Activated CD4-positive, alpha-beta memory T cell treated with anti-CD3 and anti-CD28 coated beads, Interleukin-2, amount 10 ng/mL, durations not matched to agents 7 days and 5 days (primary cell): ENCODE measurements at regions not wholly inside any gene's neighbourhood (a gene's known extent, or its start where the extent isn't known, plus 50 kb on each side); places are given as distances from the start of the nearest gene placed in this dataset.
"Not testable (repeated sequence)": the region's sequence is repeated elsewhere in the genome, so short reads cannot be mapped to it uniquely, and the experiment has no call there.

Experiments
- CTCF ChIA-PET: fragments of 350-600 bp; sonication (Branson Sonifier 250); formaldehyde crosslinking; loops from one replicate; lab custom pipeline; 2021; ENCODE audit warnings: antibody characterized with exemption, inconsistent platforms; lab: Charles Lee
- POLR2A ChIA-PET: fragments of 350-600 bp; sonication (Branson Sonifier 250); formaldehyde crosslinking; loops from one replicate; lab custom pipeline; 2021; ENCODE audit warnings: antibody characterized with exemption; lab: Charles Lee
- DNase-seq: peaks from one replicate; pipeline ENCODE4 v3.0.0-alpha.2; 2020
- H3K27ac Mint-ChIP-seq: one replicate; pipeline ENCODE4 v1.8.0; 2021; ENCODE audit warnings: mild to moderate bottlenecking, mixed read lengths
- H3K27me3 Mint-ChIP-seq: one replicate; pipeline ENCODE4 v1.8.0; 2021; ENCODE audit warnings: mixed read lengths
- H3K36me3 Mint-ChIP-seq: one replicate; pipeline ENCODE4 v1.8.0; 2021; ENCODE audit warnings: low read depth, mixed read lengths
- H3K4me1 Mint-ChIP-seq: one replicate; pipeline ENCODE4 v1.8.0; 2021; ENCODE audit warnings: mixed read lengths
- H3K4me3 Mint-ChIP-seq: one replicate; pipeline ENCODE4 v1.8.0; 2021; ENCODE audit warnings: mild to moderate bottlenecking, mixed read lengths
- H3K9me3 Mint-ChIP-seq: one replicate; pipeline ENCODE4 v1.8.0; 2021; ENCODE audit warnings: mixed read lengths

- Mint-ChIP-seq H3K4me1 (peaks cover 16% of the 10 kb centered on the region), H3K27me3 (peaks cover 19% of the 10 kb centered on the region), H3K9me3 (no peaks in the 10 kb centered on the region), H3K4me3 (peak overlapping the region; percentile 58), H3K27ac (no peak overlapping the region), H3K36me3 (no peaks in the 10 kb centered on the region)
- no peak for DNase-seq
- POLR2A ChIA-PET = no interaction called here
- CTCF ChIA-PET = interaction anchor here (1.3 to 1.6 kb wide), 2 partner anchors 18 to 19 kb away, joined by 3 to 5 read pairs; no protein-coding TSS in a partner anchor
These were observed 155.9 kb downstream of the NRN1 start for GRCh38 chr6:5850848-5851255.

DNA sequence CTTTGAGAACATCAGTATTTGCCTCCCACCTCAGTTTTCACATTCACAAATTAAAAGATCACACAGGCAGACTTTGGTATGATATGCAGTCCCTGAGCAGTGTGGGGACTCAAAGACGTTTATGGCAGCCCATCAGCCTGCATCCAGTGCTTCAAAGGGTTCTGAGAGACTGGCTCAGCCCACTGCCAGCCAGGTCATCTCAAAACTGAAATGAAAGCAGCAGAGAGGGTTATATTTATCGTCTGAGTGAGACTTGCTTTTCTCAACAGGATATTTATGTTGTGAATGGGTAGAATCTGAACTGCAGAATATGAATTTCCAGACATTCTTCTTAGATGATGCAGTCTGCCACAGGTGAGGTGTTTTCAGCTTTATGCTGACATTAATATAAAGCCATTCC, 159.8 kb downstream of the NRN1 start:
- no peaks in the 10 kb centered on the region for H3K9me3 Mint-ChIP-seq
- no peaks in the 10 kb centered on the region for H3K36me3 Mint-ChIP-seq
- DNase-seq = no peak
- no peak overlapping the region for H3K27ac Mint-ChIP-seq
- H3K4me1 Mint-ChIP-seq = peaks cover 16% of the 10 kb centered on the region
- peaks cover 48% of the 10 kb centered on the region for H3K27me3 Mint-ChIP-seq
- CTCF ChIA-PET = no interaction called here
- no peak overlapping the region for H3K4me3 Mint-ChIP-seq
- POLR2A ChIA-PET = no interaction called here

- DNase-seq = no peak
- Mint-ChIP-seq H3K27me3 (peaks cover 50% of the 10 kb centered on the region), H3K4me3 (no peak overlapping the region), H3K4me1 (peaks cover 14% of the 10 kb centered on the region), H3K36me3 (no peaks in the 10 kb centered on the region), H3K9me3 (no peaks in the 10 kb centered on the region), H3K27ac (no peak overlapping the region)
- ChIA-PET CTCF (no interaction called here), POLR2A (no interaction called here)
These were observed 160.4 kb downstream of the NRN1 start for GRCh38 chr6:5846335-5846734.

- no peak overlapping the region for H3K4me3 Mint-ChIP-seq
- peaks cover 8% of the 10 kb centered on the region for H3K4me1 Mint-ChIP-seq
- no peaks in the 10 kb centered on the region for H3K9me3 Mint-ChIP-seq
- POLR2A ChIA-PET = no interaction called here
- no peak overlapping the region for H3K27ac Mint-ChIP-seq
- DNase-seq = no peak
- H3K27me3 Mint-ChIP-seq = peaks cover 46% of the 10 kb centered on the region
- no peaks in the 10 kb centered on the region for H3K36me3 Mint-ChIP-seq
- CTCF ChIA-PET = no interaction called here
These were observed 163.6 kb downstream of the NRN1 start for GRCh38 chr6:5843078-5843477.

GRCh38 chr6:5840734-5841390, 165.9 kb downstream of the NRN1 start:
- CTCF ChIA-PET = no interaction called here

DNA sequence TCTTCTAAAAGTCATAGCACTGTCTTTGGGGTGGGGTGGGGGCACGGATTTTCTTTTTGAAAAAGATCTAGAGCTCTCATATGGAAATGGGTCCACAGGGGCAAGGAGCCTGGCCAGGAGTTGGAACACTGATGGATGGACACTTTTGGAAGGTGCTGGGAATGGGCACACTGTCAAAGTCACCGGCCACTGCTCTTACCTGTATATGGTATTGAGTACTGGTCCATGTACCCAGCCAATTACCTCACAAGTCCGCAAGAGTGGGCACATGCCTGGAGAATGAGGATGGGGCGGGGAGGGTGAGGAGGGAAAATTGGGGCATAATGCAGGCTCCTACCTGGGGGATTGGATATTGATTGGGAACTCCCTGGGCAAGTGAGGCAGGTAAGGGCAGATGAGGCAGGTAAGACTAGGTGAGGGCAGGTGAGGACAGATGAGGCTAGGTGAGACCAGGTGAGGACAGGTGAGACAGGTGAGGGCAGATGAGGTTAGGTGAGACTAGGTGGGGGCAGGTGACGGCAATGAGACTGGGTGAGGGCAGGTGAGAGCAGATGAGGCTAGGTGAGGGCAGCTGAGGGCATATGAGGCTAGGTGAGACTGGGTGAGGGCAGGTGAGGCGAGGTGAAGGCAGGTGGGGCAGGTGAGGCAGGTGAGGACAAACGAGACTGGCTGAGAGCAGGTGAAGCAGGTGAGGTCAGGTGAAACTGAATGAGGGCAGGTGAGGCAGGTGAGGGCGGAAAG, 167.9 kb downstream of the NRN1 start:
- DNase-seq = no peak
- CTCF ChIA-PET = interaction anchor here (0.5 kb wide), 1 partner anchor 293 kb away, joined by 5 read pairs; no protein-coding TSS in a partner anchor
- Mint-ChIP-seq H3K4me1 (no peaks in the 10 kb centered on the region), H3K36me3 (no peaks in the 10 kb centered on the region), H3K9me3 (no peaks in the 10 kb centered on the region), H3K27me3 (peaks cover 24% of the 10 kb centered on the region), H3K4me3 (no peak overlapping the region), H3K27ac (no peak overlapping the region)
- POLR2A ChIA-PET = no interaction called here

More at GRCh38 chr6:5840734-5841390, 165.9 kb downstream of the NRN1 start:
- no peak overlapping the region for H3K27ac Mint-ChIP-seq
- POLR2A ChIA-PET = no interaction called here
- no peaks in the 10 kb centered on the region for H3K4me1 Mint-ChIP-seq
- peaks cover 44% of the 10 kb centered on the region for H3K27me3 Mint-ChIP-seq
- no peaks in the 10 kb centered on the region for H3K9me3 Mint-ChIP-seq
- no peak for DNase-seq
- H3K4me3 Mint-ChIP-seq = no peak overlapping the region
- no peaks in the 10 kb centered on the region for H3K36me3 Mint-ChIP-seq

GRCh38 chr6:5837323-5837722, 169.4 kb downstream of the NRN1 start:
- POLR2A ChIA-PET = no interaction called here
- no peaks in the 10 kb centered on the region for H3K36me3 Mint-ChIP-seq
- no peak overlapping the region for H3K4me3 Mint-ChIP-seq
- CTCF ChIA-PET = no interaction called here
- DNase-seq = no peak
- H3K9me3 Mint-ChIP-seq = no peaks in the 10 kb centered on the region
- H3K27ac Mint-ChIP-seq = no peak overlapping the region
- peaks cover 9% of the 10 kb centered on the region for H3K4me1 Mint-ChIP-seq
- H3K27me3 Mint-ChIP-seq = peaks cover 12% of the 10 kb centered on the region

DNA sequence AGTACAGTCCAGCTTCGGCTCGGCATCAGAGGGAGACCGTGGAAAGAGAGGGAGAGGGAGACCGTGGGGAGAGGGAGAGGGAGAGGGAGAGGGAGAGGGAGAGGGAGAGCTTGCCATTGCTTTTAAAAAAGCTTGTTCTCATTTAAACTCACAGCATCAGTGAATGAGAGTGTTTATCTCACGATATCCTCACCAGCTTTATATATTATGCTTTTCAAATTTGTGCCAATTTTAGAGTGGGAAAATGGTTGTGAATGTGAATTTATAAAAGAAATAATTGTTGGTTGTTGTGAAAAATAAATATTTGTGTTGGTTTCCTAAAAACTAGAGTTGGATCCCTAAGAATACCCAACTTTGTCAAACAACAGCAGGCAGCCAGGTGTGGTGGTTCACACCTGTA, 170.1 kb downstream of the NRN1 start:
- peaks cover 16% of the 10 kb centered on the region for H3K4me1 Mint-ChIP-seq
- POLR2A ChIA-PET, H3K4me3 Mint-ChIP-seq, H3K36me3 Mint-ChIP-seq, H3K9me3 Mint-ChIP-seq, CTCF ChIA-PET, DNase-seq, H3K27me3 Mint-ChIP-seq, H3K27ac Mint-ChIP-seq: not testable (repeated sequence)

DNA sequence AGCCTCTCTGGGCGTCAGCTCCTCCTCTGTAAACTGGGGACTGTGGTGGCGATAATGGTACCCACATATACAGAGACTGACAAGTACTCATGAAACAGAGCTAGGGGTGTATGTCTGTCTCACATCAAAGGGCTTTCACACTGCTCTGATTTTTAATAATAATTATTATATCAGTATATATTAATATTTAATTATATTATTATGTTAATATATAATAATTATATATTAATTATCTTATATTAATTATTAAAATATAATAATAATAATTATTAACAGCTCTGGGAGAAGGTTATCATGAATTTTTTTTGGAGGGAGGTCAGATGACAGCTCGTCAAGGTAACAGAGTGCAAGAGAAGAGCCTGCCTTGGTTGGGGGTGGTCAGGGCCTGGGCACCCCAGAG, 173.6 kb downstream of the NRN1 start:
- no peak overlapping the region for H3K27ac Mint-ChIP-seq
- H3K9me3 Mint-ChIP-seq = no peaks in the 10 kb centered on the region
- POLR2A ChIA-PET = interaction anchor here (2.2 kb wide), 1 partner anchor 36 kb away, joined by 10 read pairs; no protein-coding TSS in a partner anchor

DNA sequence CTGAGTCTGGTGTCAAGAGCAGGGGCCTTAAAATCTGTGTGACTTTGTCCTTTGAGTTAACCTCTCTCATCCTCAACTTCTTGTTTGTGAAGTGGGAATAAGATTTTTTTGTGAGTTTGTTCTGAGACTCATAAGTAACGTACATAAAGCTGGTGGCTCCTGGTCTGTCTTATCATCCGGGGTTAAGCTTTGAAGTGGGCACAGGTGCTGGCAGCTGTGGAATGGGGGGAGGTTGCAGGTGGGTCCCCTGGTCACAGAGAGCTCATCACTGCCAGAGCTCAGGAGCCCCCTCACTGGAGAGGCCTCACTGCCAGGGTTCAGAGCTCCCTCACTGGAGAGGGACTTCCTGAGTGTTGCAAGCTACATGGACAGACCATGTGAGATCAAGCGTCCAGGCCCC, 174.1 kb downstream of the NRN1 start:
- H3K27ac Mint-ChIP-seq = peak overlapping the region; percentile 93
- H3K9me3 Mint-ChIP-seq = no peaks in the 10 kb centered on the region
- no peak overlapping the region for H3K4me3 Mint-ChIP-seq
- no peak for DNase-seq
- peaks cover 2% of the 10 kb centered on the region for H3K27me3 Mint-ChIP-seq
- POLR2A ChIA-PET = interaction anchor here (0.9 to 2.2 kb wide), 3 partner anchors 12 to 36 kb away, joined by 3 to 10 read pairs (median 3); no protein-coding TSS in a partner anchor
- H3K36me3 Mint-ChIP-seq = peaks cover 3% of the 10 kb centered on the region
- peaks cover 31% of the 10 kb centered on the region for H3K4me1 Mint-ChIP-seq
- CTCF ChIA-PET = interaction anchor here (1.1 to 1.6 kb wide), 3 partner anchors 17 to 361 kb away, joined by 3 to 5 read pairs (median 3); no protein-coding TSS in a partner anchor

More for the DNA sequence above, 173.6 kb downstream of the NRN1 start:
- DNase-seq = no peak
- peaks cover 3% of the 10 kb centered on the region for H3K36me3 Mint-ChIP-seq
- no peak overlapping the region for H3K4me3 Mint-ChIP-seq
- H3K27me3 Mint-ChIP-seq = peaks cover 2% of the 10 kb centered on the region
- CTCF ChIA-PET = interaction anchor here (1.5 to 1.6 kb wide), 2 partner anchors 17 to 19 kb away, joined by 3 to 5 read pairs; no protein-coding TSS in a partner anchor
- peaks cover 31% of the 10 kb centered on the region for H3K4me1 Mint-ChIP-seq

DNA sequence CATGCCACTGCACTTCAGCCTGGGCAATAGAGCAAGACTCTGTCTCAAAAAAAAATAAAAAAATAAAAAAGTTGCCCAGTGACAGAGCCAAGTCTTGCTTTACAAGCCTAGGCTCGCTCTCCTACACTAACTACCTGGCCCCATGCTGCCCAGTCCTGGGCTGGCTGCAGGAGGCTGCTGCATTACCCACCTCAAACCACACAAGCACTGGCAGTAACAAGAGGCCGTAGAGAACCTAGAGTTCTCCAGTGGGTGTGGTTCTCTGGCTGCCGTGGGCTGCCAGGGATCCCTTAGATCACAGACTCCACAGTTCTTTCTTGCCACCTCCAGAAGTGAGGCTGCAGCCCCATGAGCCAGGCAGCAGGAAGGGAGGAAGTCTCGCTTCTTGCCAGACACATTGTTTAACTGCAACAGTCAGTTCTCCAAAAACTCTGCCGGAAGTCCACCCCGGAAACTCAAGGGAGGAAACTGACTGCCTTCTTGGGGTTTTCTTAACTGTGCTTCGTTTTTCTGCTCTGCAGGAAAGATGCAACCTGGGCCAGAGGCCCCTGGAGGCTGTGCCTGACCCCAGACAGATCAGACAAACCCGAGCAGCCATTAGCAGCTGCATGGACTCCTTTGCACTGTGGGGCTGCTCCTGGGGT, 175.4 kb downstream of the NRN1 start:
- peak overlapping the region; percentile 93 for H3K27ac Mint-ChIP-seq
- peaks cover 31% of the 10 kb centered on the region for H3K4me1 Mint-ChIP-seq
- ChIA-PET POLR2A (interaction anchor here (0.9 to 2.2 kb wide), 2 partner anchors 36 to 38 kb away, joined by 3 to 10 read pairs; no protein-coding TSS in a partner anchor), CTCF (interaction anchor here (1.5 to 1.6 kb wide), 2 partner anchors 19 to 21 kb away, joined by 3 to 5 read pairs; no protein-coding TSS in a partner anchor)
- H3K27me3 Mint-ChIP-seq, H3K9me3 Mint-ChIP-seq, H3K36me3 Mint-ChIP-seq: not testable (repeated sequence)
- peak; percentile 79 for DNase-seq
- peak overlapping the region; percentile 33 for H3K4me3 Mint-ChIP-seq

GRCh38 chr6:5828296-5828695, 178.4 kb downstream of the NRN1 start:
- POLR2A ChIA-PET = no interaction called here

More at GRCh38 chr6:5828296-5828695, 178.4 kb downstream of the NRN1 start:
- Mint-ChIP-seq H3K4me3 (no peak overlapping the region), H3K4me1 (peaks cover 39% of the 10 kb centered on the region), H3K27ac (no peak overlapping the region), H3K36me3 (peaks cover 3% of the 10 kb centered on the region), H3K9me3 (no peaks in the 10 kb centered on the region), H3K27me3 (no peaks in the 10 kb centered on the region)
- CTCF ChIA-PET = no interaction called here
- no peak for DNase-seq
